HEK293 (cell line): ENCODE measurements at regions not wholly inside any gene's neighbourhood (a gene's known extent, or its start where the extent isn't known, plus 50 kb on each side); places are given as distances from the start of the nearest gene placed in this dataset.

ENCODE experiments used
- CTCF ChIA-PET: fragments of 350-600 bp; formaldehyde crosslinking; extraction: SDS; loops from one replicate; lab custom pipeline; 2021; ENCODE audit warnings: antibody characterized with exemption; lab: Yijun Ruan, JAX
- POLR2A ChIA-PET: fragments of 300-600 bp; formaldehyde crosslinking; extraction: SDS; loops from one replicate; lab custom pipeline; 2020; ENCODE audit warnings: antibody characterized with exemption, inconsistent platforms; lab: Yijun Ruan, JAX
- H3K27ac ChIP-seq: fragments of 200-500 bp; sonication (Bioruptor generic); 2 replicates; pipeline ENCODE4 v1.5.1; 2014; ENCODE audit warnings: low read depth, low read length, control low read depth, inconsistent platforms; ENCODE audit errors: extremely low read depth
- H3K36me3 ChIP-seq, 2 experiments: fragments of 200-500 bp in 1 of 2; sonication (Bioruptor generic) in 1 of 2; 1 replicate in 1 of 2; 2 replicates in 1 of 2; pipeline ENCODE4 v1.5.1; 2014 to 2017; ENCODE audit warnings: inconsistent platforms in 2 of 2, low read length in 2 of 2; ENCODE audit not compliant: control insufficient read depth in 2 of 2, insufficient read depth in 1 of 2
- H3K4me1 ChIP-seq: fragments of 200-500 bp; sonication (Bioruptor generic); 2 replicates; pipeline ENCODE4 v1.5.1; 2014; ENCODE audit warnings: mild to moderate bottlenecking, low read length, inconsistent platforms; ENCODE audit not compliant: control insufficient read depth, insufficient read depth
- H3K4me3 ChIP-seq: 2 replicates; pipeline ENCODE4 v1.5.1; 2011; ENCODE audit warnings: low read depth, mild to moderate bottlenecking, control low read depth, low read length, moderate library complexity
- H3K9me3 ChIP-seq: fragments of 200-500 bp; sonication (Bioruptor generic); 2 replicates; pipeline ENCODE4 v1.5.1; 2014; ENCODE audit warnings: low read depth, low read length, inconsistent platforms; ENCODE audit not compliant: control insufficient read depth, insufficient read depth
- AEBP2 ChIP-seq: fragments of 450-650 bp; formaldehyde crosslinking; IDR thresholded peaks from 2 replicates; pipeline ENCODE4 v1.5.1; 2016; ENCODE audit warnings: missing biosample characterization, missing genetic modification characterization, borderline replicate concordance
- CTCF ChIP-seq: fragments of 450-650 bp; formaldehyde crosslinking; IDR thresholded peaks from 2 replicates; pipeline ENCODE4 v1.5.1; 2016; ENCODE audit warnings: missing biosample characterization, missing genetic modification characterization
- KLF10 ChIP-seq: fragments of 450-650 bp; IDR thresholded peaks from 2 replicates; pipeline ENCODE4 v1.5.1; 2018; ENCODE audit warnings: missing biosample characterization, mild to moderate bottlenecking, missing genetic modification characterization
- KLF16 ChIP-seq: fragments of 450-650 bp; formaldehyde crosslinking; IDR thresholded peaks from 2 replicates; pipeline ENCODE4 v1.5.1; 2017; ENCODE audit warnings: missing biosample characterization, missing genetic modification characterization
- MYNN ChIP-seq: fragments of 450-650 bp; formaldehyde crosslinking; IDR thresholded peaks from 2 replicates; pipeline ENCODE4 v1.5.1; 2016; ENCODE audit warnings: missing biosample characterization, missing genetic modification characterization, borderline replicate concordance
- ZBTB10 ChIP-seq: fragments of 450-650 bp; formaldehyde crosslinking; IDR thresholded peaks from 2 replicates; pipeline ENCODE4 v1.5.1; 2016; ENCODE audit warnings: missing biosample characterization, missing genetic modification characterization
- ZFHX2 ChIP-seq: fragments of 450-650 bp; formaldehyde crosslinking; conservative IDR thresholded peaks from 2 replicates; pipeline ENCODE4 v1.5.1; 2016; ENCODE audit warnings: missing biosample characterization, missing genetic modification characterization
- ZFP41 ChIP-seq: fragments of 450-650 bp; formaldehyde crosslinking; IDR thresholded peaks from 2 replicates; pipeline ENCODE4 v1.5.1; 2016; ENCODE audit warnings: missing biosample characterization, missing genetic modification characterization, borderline replicate concordance
- ZNF140 ChIP-seq: fragments of 450-650 bp; formaldehyde crosslinking; IDR thresholded peaks from 2 replicates; pipeline ENCODE4 v1.5.1; 2016; ENCODE audit warnings: missing biosample characterization, missing genetic modification characterization
- ZNF146 ChIP-seq: fragments of 450-650 bp; formaldehyde crosslinking; IDR thresholded peaks from 2 replicates; pipeline ENCODE4 v1.5.1; 2016; ENCODE audit warnings: missing biosample characterization, missing genetic modification characterization
- ZNF280C ChIP-seq: fragments of 450-650 bp; formaldehyde crosslinking; IDR thresholded peaks from 2 replicates; pipeline ENCODE4 v1.5.1; 2016; ENCODE audit warnings: missing biosample characterization, missing genetic modification characterization
- ZNF416 ChIP-seq: fragments of 450-650 bp; formaldehyde crosslinking; IDR thresholded peaks from 2 replicates; pipeline ENCODE4 v1.5.1; 2016; ENCODE audit warnings: missing biosample characterization, missing genetic modification characterization
- ZNF529 ChIP-seq: fragments of 450-650 bp; formaldehyde crosslinking; IDR thresholded peaks from 2 replicates; pipeline ENCODE4 v1.5.1; 2017; ENCODE audit warnings: missing genetic modification characterization, missing biosample characterization; ENCODE audit not compliant: insufficient replicate concordance
- ZNF555 ChIP-seq: fragments of 450-650 bp; formaldehyde crosslinking; conservative IDR thresholded peaks from 2 replicates; pipeline ENCODE4 v1.5.1; 2017; ENCODE audit warnings: missing biosample characterization, mild to moderate bottlenecking, missing genetic modification characterization, inconsistent platforms
- ZNF560 ChIP-seq: fragments of 450-650 bp; formaldehyde crosslinking; IDR thresholded peaks from 2 replicates; pipeline ENCODE4 v1.5.1; 2017; ENCODE audit warnings: missing biosample characterization, missing genetic modification characterization, borderline replicate concordance
- ZNF561 ChIP-seq: fragments of 450-650 bp; IDR thresholded peaks from 2 replicates; pipeline ENCODE4 v1.5.1; 2018; ENCODE audit warnings: missing biosample characterization, missing genetic modification characterization, borderline replicate concordance
- ZNF580 ChIP-seq: fragments of 450-650 bp; formaldehyde crosslinking; IDR thresholded peaks from 2 replicates; pipeline ENCODE4 v1.5.1; 2016; ENCODE audit warnings: missing biosample characterization, missing genetic modification characterization
- ZNF701 ChIP-seq: fragments of 450-650 bp; formaldehyde crosslinking; IDR thresholded peaks from 2 replicates; pipeline ENCODE4 v1.5.1; 2016; ENCODE audit warnings: missing biosample characterization, missing genetic modification characterization
- ZNF843 ChIP-seq: fragments of 450-650 bp; formaldehyde crosslinking; IDR thresholded peaks from 2 replicates; pipeline ENCODE4 v1.5.1; 2016; ENCODE audit warnings: missing biosample characterization, missing genetic modification characterization
- ZSCAN23 ChIP-seq: fragments of 450-650 bp; formaldehyde crosslinking; IDR thresholded peaks from 2 replicates; pipeline ENCODE4 v1.5.1; 2016; ENCODE audit warnings: missing biosample characterization, missing genetic modification characterization
- ZSCAN30 ChIP-seq: fragments of 450-650 bp; IDR thresholded peaks from 2 replicates; pipeline ENCODE4 v1.5.1; 2018; ENCODE audit warnings: missing biosample characterization, mild to moderate bottlenecking, missing genetic modification characterization, moderate library complexity
- ZSCAN5A ChIP-seq: fragments of 450-650 bp; formaldehyde crosslinking; IDR thresholded peaks from 2 replicates; pipeline ENCODE4 v1.5.1; 2016; ENCODE audit warnings: missing biosample characterization, missing genetic modification characterization

- TF ChIP-seq AEBP2 (tag by site-specific recombination) (no peak), ZNF561 (tag by site-specific recombination) (no peak), KLF10 (tag by site-specific recombination) (no peak), ZSCAN30 (tag by site-specific recombination) (no peak), ZNF529 (no peak), ZNF555 (tag by site-specific recombination) (no peak), KLF16 (tag by site-specific recombination) (no peak), ZNF416 (no peak), ZFHX2 (tag by site-specific recombination) (no peak), ZNF580 (tag by site-specific recombination) (no peak), ZFP41 (tag by site-specific recombination) (no peak), ZNF146 (tag by site-specific recombination) (no peak), ZSCAN23 (tag by site-specific recombination) (no peak), ZBTB10 (tag by site-specific recombination) (no peak), ZNF843 (tag by site-specific recombination) (no peak), MYNN (tag by site-specific recombination) (no peak)
- H3K9me3 ChIP-seq: no peaks in the 10 kb centered on the region
- H3K36me3 ChIP-seq: no peaks in the 10 kb centered on the region
- ChIA-PET CTCF (no interaction called here), POLR2A (no interaction called here)
- no peak overlapping the region for H3K27ac ChIP-seq
- H3K4me3 ChIP-seq: no peak overlapping the region
- H3K4me1 ChIP-seq: no peaks in the 10 kb centered on the region
Observed at GRCh38 chr4:23224684-23225420, 532.1 kb downstream of the GBA3 start.

- H3K36me3 ChIP-seq: no peaks in the 10 kb centered on the region
- H3K4me1 ChIP-seq: no peaks in the 10 kb centered on the region
- H3K4me3 ChIP-seq: no peak overlapping the region
- CTCF ChIA-PET: interaction anchor here (0.7 kb wide), 1 partner anchor 139 kb away, joined by 3 read pairs; no protein-coding TSS in a partner anchor
- TF ChIP-seq ZNF560 (no peak), CTCF (tag by site-specific recombination) (no peak), ZNF140 (tag by site-specific recombination) (no peak), ZNF701 (tag by site-specific recombination) (no peak), ZSCAN5A (no peak), ZNF280C (tag by site-specific recombination) (no peak)
- no peaks in the 10 kb centered on the region for H3K9me3 ChIP-seq
- H3K27ac ChIP-seq: no peak overlapping the region
- POLR2A ChIA-PET: no interaction called here
Observed at GRCh38 chr4:23220911-23221310, 528.2 kb downstream of the GBA3 start.
